ENCODE measurements at regions not wholly inside any gene's neighbourhood (a gene's known extent, or its start where the extent isn't known, plus 50 kb on each side); places are given as distances from the start of the nearest gene placed in this dataset.
"Not testable (repeated sequence)": the region's sequence is repeated elsewhere in the genome, so short reads cannot be mapped to it uniquely, and the experiment has no call there.

DNA sequence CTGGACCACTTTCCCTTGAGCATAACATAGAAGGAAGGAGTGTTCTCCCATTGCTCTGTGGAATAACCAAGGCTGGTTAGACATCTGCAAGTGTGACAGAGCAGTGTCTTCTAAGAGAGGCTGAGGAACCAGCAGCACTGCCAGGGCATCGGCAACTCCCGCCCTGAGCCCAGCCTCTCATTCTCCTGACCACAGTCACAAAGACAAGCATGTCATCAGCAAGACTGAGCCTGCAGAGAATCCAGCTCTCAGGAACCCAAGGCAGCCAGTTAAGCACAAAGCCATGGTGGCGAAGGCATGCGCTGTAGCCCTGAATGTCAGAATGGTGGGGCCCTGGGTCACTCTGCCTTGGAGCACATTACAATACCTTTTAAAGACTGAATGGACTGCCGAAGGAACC lies 253.9 kb downstream of the AGTPBP1 start:
- no peak for DNase-seq

DNA sequence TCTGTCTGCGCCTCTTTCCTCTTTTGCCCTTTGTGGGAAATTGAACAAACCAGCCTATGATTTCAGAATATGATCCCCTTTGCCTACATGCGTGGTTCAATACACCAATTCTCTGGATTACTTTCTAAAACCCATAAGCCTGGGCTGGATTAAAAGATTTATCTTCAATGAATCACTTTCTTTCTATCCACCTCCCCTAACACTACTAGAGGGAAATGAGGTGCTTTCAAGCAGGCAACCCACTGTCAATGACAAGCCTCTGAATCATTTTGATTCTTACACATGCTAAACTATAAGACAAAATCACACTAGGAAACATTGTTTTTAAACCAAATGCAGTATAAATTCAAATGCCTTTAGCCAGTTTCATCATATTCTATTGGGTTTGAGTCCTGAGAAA lies 257.5 kb downstream of the AGTPBP1 start:
- no peak for DNase-seq

- no peak for DNase-seq
These were observed 258.5 kb downstream of the AGTPBP1 start for GRCh38 chr9:85483208-85483607.

- DNase-seq, result no peak
These were observed 262.4 kb downstream of the AGTPBP1 start for GRCh38 chr9:85479305-85479704.

GRCh38 chr9:85478847-85479246 lies 262.9 kb downstream of the AGTPBP1 start:
- DNase-seq, result no peak

DNA sequence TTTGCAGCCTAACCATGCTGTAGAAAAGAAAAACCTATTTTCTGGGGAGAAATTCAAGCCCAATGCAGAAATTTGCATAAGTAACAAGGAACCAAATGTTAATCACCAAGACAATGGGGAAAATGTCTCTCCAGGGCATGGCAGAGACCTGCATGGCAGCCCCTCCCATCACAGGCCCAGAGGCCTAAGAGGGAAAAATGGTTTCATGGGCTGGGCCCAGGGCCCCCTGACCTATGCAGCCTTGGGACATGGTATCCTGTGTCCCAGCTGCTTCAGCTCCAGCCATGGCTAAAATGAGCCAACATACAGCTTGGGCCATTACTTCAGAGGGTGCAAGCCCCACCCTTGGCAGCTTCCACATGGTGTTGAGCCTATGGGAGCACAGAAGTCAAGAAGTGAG lies 266.9 kb downstream of the AGTPBP1 start:
- not testable (repeated sequence) for DNase-seq

GRCh38 chr9:85471791-85472190 lies 270.0 kb downstream of the AGTPBP1 start:
- DNase-seq, result no peak

DNA sequence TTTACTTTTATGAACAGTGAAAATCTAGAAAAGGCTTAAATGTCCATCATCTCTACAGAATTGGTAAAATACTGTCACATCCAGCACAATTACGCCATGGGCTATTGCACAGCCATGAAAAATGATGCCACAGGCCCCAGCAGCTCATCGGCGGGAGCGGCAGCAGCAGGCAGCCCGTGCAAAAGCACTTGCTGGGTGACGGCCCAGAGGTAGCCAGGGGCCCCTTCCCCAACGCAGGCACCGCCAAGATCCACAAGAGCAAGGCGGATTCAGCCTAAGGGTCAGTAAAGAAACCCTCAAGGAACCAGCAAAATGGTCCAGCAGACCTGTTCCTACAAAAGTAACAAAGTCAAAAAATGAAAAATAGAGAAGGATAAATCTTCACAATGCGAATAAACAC lies 272.7 kb downstream of the AGTPBP1 start:
- no peak for DNase-seq

DNA sequence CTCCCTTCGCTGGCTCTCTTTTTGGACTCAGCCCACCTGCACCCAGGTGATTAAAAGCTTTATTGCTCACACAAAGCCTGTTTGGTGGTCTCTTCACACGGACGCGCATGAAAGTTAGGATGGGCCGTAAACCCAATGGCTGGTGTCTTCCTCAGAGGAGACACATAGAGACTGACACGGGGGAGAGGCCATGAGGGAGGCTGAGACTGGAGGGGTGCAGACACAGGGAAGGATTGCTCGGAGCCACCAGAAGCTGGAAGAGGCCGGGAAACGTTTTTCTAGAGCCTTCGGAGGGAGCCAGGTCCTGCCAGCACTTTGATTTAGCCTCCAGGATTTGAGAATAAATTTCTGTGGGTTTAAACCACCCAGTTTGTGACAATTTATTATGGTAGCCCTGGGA lies 274.9 kb downstream of the AGTPBP1 start:
- no peak for DNase-seq

GRCh38 chr9:85458114-85458864 lies 283.5 kb downstream of the AGTPBP1 start:
- not testable (repeated sequence) for DNase-seq

- DNase-seq, result no peak
These were observed 287.9 kb downstream of the AGTPBP1 start for GRCh38 chr9:85453850-85454249.

DNA sequence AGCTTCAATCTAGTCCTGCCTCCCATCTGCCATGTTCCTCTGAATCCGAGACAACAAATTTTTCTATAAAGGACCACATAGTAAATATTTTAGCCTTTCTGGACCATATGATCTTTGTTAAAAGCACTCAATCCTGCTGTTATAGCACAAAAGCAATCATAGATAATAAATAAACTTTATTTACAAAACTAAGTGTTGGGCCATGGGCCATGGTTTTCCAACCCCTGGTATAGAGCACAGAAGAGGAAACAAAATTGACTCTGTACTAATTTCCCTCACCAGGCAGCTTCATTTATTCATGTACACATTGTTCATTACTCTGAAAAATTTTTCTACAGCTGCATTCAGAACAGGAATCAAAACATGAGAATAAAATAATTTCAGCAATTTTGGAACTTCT lies 288.9 kb downstream of the AGTPBP1 start:
- no peak for DNase-seq

GRCh38 chr9:85451680-85452079 lies 290.1 kb downstream of the AGTPBP1 start:
- no peak for DNase-seq

DNA sequence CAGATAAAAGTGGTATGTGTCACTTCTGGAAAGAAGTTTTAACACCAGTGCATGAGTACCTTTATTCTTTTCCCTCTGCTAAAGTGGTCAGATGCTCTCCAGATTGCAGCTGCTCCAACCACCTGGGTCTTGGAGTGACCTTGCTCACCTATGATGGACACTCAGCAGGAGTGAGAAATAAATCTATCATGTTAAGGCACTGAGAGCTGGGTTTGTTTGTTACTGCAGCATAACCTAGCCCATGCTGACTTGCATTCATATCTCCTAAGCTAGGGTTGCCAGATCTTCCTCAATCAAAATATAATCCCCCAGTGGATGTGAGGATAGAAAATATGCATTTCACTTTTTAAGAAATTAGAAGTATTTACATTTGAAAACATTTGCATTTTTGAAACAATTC lies 295.9 kb downstream of the AGTPBP1 start:
- DNase-seq, result no peak

DNA sequence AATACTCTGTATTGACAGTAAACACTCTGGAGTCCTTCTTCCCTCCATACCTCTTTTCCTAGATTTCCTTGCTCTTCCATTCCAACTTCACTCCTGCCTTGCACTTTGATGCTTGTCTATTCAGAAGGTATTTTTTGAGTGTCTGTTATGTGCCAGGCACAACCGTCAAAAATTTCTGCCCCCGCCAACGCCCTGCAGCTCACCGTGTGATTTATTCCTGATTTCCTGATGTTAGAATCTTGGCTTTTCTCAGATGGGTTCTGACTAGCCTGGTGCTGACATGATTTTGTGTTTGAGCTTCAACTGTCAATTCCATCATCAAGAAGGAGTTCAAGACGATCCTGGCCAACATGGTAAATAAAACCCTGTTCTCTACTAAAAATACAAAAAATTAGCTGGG lies 297.5 kb downstream of the AGTPBP1 start:
- DNase-seq, result no peak

DNA sequence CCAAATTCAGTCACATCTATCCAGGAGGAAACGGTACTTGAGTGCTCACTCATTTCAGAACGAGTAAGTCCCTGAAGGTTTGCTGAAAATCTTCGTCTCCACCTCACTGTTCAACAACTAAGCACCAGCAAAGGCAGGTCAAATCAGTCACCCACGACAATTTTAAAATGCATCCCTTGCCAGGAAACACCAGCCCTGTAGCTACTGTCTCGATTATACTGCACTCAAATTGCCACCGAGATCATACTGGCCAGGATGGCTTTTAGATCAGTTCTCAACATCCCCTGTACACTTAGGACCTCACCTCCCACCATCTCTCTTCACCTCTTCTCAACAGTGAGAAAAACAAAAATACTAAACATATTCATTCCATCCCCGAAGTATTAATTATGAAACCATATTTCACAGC lies 298.6 kb downstream of the AGTPBP1 start:
- no peak for DNase-seq

GRCh38 chr9:85439791-85440190 lies 302.0 kb downstream of the AGTPBP1 start:
- no peak for DNase-seq

DNA sequence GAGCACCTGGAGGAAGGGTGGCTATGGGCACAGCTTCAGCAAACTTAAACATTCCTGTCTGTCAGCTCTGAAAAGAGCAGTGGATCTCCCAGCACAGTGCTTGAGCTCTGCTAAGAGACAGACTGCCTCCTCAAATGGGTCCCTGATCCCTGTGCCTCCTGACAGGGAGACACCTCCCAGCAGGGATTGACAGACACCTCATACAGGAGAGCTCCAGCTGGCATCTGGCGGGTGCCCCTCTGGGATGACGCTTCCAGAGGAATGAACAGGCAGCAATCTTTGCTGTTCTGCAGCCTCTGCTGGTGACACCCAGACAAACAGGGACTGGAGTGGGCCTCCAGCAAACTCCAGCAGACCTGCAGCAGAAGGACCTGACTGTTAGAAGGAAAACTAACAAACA lies 307.8 kb downstream of the AGTPBP1 start:
- DNase-seq, result not testable (repeated sequence)

DNA sequence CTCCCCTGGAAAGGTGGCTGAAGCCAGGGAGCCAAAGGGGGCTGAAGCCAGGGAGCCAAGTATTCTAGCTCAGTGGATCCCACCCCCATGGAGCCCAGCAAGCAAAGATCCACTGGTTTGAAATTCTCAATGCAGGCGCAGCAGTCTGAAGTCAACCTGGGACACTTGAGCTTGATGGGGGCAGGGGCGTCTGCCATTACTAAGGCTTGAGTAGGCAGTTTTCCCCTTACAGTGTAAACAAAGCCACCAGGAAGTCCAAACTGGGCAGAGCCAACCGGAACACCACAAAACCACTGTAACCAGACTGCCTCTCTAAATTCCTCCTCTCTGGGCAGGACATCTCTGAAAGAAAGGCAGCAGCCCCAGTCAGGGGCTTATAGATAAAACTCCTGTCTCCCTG lies 308.2 kb downstream of the AGTPBP1 start:
- not testable (repeated sequence) for DNase-seq

DNA sequence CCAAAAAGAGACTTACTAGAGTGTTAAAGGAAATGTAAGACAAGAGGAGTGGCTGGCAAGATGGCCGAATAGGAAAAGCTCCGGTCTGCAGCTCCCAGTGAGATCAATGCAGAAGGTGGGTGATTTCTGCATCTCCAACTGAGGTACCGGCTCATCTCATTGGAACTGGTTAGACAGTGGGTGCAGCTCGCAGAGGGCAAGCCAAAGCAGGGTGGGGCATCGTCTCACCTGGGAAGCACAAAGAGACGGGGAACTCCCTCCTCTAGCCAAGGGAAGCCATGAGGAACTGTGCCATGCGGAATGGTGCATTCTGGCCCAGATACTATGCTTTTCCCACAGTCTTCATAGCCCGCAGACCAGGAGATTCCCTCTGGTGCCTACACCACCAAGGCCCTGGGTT lies 308.7 kb downstream of the AGTPBP1 start:
- DNase-seq, result no peak

- DNase-seq, result no peak
These were observed 309.2 kb downstream of the AGTPBP1 start for GRCh38 chr9:85432599-85432998.

DNA sequence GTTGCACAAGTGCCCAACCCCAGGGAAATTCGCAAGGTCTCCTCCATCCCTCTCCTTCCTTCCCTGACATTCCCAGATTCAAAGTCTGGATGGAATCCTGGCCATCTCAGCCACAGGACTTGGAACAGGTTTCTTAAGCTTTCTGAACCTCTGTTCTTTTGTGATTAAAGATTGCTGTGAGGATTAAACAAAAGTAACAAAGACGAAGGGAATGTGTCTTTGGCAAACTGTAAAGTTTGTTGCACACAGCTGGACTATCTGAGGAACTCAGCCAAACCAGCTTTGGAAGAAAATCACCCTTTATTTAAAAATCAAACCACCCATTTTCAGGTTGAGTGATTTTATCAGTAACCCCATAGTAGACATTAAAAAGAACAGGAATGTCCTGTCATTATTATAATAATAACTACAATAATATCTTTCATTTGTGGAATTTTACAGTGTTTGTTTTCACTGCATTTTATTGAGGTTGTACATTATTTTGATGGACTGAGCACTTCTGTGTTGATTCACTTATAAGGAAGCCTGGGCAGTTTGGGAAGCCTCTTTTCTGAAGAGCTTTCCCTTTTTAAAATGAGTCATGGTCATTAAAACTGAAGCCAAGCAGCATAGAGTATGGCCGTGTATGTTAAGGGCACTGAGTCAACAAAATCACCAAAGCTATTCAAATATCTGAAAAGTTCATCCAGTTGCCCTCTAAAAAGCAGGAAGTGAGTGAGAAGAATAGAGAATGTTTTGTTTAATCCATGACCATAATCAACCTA lies 310.2 kb downstream of the AGTPBP1 start:
- DNase-seq, result no peak

GRCh38 chr9:85430659-85431338 lies 311.0 kb downstream of the AGTPBP1 start:
- DNase-seq, result no peak

DNA sequence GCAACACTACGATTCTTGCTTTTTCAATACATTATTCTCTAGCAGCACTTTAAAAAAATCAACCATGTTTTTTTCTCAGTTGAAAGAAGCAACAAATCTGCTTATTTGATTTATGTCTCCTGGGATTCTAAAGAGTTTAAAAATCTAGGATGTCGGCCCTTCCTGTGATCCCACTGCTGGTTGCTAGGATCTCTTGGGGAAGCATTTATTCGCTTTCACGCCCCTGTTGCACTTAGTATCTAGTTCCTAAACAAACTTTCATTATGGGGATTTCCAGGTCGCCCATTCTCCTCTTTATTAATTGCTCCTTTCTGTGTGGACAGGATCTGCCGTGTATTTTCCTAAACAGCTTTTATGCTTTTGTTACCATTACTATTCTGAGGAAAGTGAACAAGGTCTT lies 313.5 kb downstream of the AGTPBP1 start:
- DNase-seq, result no peak

Data from CD4-positive, alpha-beta T cell treated with Interleukin-12 subunit alpha and Interleukin-12 subunit beta, for 1 hour (primary cell).